ENCODE measurements at regions not wholly inside any gene's neighbourhood (a gene's known extent, or its start where the extent isn't known, plus 50 kb on each side); places are given as distances from the start of the nearest gene placed in this dataset.
A peak's percentile ranks its signal among the peaks of the same experiment; 100 is the strongest.

GRCh38 chr12:91396293-91396692 lies 213.7 kb upstream of the DCN start:
- FAIRE-seq (no peak), DNase-seq (ENCODE audit: insufficient read length, low spot score) (no peak)

DNA sequence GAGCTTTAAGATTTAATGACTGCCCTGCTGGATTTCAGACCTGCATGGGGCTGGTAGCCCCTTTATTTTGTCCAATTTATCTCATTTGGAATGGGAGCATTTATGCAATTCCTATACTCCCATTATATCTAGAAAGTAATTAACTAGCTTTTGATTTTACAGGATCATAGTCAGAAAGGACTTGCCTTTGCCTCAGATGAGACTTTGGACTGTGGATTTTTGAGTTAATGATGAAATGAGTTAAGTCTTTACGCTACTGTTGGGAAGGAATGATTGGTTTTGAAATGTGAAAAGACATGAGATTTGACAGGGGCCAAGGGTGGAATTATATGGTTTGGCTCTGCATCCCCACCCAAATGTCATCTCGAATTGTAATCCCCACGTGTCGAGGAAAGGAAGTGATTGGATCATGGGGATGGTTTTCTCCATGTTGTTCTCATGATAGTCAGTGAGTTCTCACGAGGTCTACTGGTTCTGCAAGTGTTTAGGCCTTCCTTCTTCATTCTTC lies 213.1 kb upstream of the DCN start:
- DNase-seq (ENCODE audit: insufficient read length, low spot score) (no peak), FAIRE-seq (no peak)

DNA sequence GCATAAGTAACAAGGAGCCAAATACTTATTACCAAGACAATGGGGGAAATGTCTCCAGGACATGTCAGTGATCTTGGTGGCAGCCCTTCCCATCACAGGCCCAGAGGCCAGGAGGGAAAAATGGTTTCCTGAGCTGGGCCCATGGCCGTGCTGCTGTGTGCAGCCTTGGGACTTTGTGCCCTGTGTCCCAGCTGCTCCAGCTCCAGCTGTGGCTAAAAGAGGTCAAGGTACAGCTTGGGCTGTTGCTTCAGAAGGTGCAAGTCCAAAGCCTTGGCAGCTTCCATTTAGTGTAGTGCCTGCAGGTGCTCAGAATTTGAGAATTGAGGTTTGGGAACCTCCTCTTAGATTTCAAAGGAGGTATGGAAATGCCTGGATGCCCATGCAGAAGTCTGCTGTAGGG lies 212.3 kb upstream of the DCN start:
- no peak for DNase-seq (ENCODE audit: insufficient read length, low spot score)
- no peak for FAIRE-seq

- FAIRE-seq (no peak), DNase-seq (ENCODE audit: insufficient read length, low spot score) (no peak)
Measured at GRCh38 chr12:91388573-91388972, 206.0 kb upstream of the DCN start.

GRCh38 chr12:91387461-91388134 lies 205.0 kb upstream of the DCN start:
- FAIRE-seq, result no peak
- no peak for DNase-seq (ENCODE audit: insufficient read length, low spot score)

- DNase-seq (ENCODE audit: insufficient read length, low spot score) (no peak), FAIRE-seq (no peak)
Measured at GRCh38 chr12:91384806-91385205, 202.2 kb upstream of the DCN start.

DNA sequence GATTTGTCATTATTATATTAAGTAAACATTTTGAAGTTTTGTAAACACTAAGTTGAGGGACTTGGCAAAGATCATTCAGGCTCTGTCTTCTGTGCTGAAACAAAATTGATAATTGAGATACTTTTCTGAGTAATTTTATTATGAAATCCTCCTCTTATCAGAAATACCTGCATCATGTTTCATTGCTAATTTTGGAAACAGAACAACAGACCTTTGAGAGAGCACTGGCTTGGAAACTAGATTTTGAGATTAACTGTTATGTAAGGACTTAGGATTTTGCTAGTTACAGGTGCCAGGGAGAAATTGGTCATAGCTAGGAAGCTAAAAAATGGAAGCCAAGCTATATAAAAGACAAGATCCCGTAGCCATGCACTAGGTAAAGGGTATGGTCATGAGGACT lies 201.7 kb upstream of the DCN start:
- no peak for DNase-seq (ENCODE audit: insufficient read length, low spot score)

DNA sequence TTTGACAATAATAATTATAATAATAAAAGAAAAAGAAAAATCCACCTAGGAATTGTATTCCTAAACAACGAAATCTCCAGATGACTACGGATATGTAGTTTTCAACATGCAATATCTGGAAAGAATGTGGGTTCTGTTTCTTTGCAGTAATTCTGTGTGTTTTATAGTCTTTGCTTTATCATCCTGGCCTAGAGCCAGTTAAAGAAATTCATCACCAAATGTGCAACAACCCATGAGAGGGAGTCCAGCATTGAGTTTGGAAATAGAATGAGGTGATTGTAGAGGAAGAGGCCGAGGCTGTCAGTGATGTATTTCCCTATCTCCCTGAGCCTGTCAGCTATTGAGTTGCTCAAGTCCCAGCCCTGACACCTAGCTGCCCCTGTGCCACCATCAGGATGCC lies 200.5 kb upstream of the DCN start:
- DNase-seq (ENCODE audit: insufficient read length, low spot score) (no peak), FAIRE-seq (no peak)

More for the DNA sequence above, 201.7 kb upstream of the DCN start:
- no peak for FAIRE-seq

GRCh38 chr12:91382081-91382543 lies 199.5 kb upstream of the DCN start:
- peak; percentile 5 for DNase-seq (ENCODE audit: insufficient read length, low spot score)
- peak; percentile 96 for FAIRE-seq

GRCh38 chr12:91381309-91381804 lies 198.7 kb upstream of the DCN start:
- DNase-seq (ENCODE audit: insufficient read length, low spot score), result no peak

GRCh38 chr12:91380631-91381030 lies 198.0 kb upstream of the DCN start:
- FAIRE-seq, result no peak
- DNase-seq (ENCODE audit: insufficient read length, low spot score), result no peak

More at GRCh38 chr12:91381309-91381804, 198.7 kb upstream of the DCN start:
- FAIRE-seq, result no peak

DNA sequence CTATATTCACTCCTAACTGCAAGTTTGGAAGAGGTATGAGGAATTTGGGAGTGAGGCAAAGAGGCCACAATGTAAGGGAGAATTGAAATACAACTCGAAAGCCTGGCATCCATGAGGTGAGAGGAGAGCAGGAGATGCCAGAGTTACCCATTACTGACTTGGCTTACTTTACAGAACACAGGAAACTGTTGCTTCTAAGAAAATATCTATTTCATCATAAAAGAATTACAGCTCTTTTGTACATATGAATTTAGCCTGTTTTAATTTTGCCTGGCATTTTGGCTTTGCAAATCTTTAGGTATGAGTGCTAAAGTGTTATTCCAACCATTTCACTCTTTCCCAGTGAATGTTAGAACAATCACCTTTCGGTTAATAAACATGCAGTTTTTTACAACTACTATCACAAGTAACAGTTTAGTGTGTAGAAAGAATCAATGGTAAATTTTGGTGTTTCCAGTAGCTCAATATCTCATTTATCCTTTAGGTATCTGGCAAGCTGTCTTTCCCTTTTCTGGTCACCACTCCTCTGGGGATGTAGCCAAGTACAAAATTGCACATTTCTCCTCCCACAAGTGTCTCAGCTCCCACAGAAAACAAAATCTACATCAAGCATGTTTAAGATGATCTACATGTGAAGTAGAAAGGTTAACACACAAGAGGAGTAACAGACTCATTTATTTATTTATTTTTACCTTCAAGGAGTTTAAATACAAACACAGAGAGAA lies 196.6 kb upstream of the DCN start:
- FAIRE-seq, result no peak
- DNase-seq (ENCODE audit: insufficient read length, low spot score), result no peak

- DNase-seq (ENCODE audit: insufficient read length, low spot score), result no peak
- peak; percentile 11 for FAIRE-seq
Measured at GRCh38 chr12:91377436-91377835, 194.8 kb upstream of the DCN start.

DNA sequence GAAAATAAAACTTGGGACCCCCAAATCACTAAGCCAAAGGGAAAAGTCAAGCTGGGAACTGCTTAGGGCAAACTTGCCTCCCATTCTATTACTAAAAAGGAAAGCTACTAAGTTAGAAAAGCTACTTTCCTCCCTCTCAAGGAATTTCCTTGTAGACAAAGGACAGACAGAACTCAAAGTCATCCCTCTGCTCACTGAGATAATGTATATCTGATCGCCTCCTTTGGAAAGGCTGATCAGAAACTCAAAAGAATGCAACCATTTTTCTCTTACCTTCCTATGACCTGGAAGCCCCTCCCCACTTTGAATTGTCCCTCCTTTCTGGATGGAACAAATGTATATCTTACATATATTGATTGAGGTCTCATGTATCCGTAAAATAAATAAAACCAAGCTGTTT lies 190.5 kb upstream of the DCN start:
- DNase-seq (ENCODE audit: insufficient read length, low spot score), result no peak
- FAIRE-seq, result no peak

GRCh38 chr12:91370086-91370868 lies 187.7 kb upstream of the DCN start:
- no peak for FAIRE-seq
- DNase-seq (ENCODE audit: insufficient read length, low spot score), result no peak

DNA sequence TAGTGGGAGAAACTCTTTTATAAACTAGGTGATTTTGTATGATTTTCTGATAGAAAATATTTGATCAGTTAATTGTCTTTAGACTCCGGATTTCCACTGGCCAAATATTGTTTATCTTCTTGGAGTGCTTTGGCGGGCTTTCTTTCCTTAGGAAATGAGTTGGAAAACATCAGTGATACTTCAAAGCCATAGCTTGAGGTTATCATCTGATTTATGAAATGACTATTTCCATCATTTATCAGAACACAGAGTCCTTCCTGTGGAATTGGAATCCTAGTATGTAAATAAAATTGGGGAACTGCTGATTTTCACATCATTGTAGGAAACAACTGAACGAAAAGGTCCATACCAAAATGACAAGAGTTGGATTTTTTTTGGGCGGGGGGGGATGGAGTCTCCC lies 186.0 kb upstream of the DCN start:
- DNase-seq (ENCODE audit: insufficient read length, low spot score) (no peak), FAIRE-seq (no peak)

DNA sequence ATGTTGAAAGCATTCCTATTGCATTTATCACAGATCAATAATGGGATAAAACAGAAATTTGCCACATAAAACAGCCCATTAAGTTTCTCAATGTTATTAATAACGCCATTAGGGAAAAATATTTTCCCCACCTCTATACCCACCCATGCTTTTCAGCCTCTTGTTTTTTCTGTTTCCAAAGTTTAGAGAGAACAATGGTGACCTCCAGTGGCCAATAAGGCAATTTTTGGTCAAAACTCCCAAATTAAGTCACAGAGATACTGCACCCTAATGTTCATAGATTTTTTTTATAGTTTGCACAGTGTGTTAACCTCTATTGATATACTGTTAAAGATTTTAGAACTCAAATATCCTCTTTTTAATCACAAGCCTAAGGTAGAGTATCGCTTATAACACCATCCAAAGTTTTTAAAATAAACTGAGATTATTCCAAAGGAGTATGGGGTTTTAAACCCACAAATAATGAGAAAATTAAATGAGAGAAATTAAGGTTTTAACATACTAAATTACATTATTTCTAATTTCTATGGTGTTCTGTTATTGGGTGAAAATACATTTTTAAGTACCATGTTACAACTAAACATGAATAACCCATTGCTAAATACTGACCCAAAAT lies 184.7 kb upstream of the DCN start:
- FAIRE-seq (peak; percentile 14), DNase-seq (ENCODE audit: insufficient read length, low spot score) (no peak)

DNA sequence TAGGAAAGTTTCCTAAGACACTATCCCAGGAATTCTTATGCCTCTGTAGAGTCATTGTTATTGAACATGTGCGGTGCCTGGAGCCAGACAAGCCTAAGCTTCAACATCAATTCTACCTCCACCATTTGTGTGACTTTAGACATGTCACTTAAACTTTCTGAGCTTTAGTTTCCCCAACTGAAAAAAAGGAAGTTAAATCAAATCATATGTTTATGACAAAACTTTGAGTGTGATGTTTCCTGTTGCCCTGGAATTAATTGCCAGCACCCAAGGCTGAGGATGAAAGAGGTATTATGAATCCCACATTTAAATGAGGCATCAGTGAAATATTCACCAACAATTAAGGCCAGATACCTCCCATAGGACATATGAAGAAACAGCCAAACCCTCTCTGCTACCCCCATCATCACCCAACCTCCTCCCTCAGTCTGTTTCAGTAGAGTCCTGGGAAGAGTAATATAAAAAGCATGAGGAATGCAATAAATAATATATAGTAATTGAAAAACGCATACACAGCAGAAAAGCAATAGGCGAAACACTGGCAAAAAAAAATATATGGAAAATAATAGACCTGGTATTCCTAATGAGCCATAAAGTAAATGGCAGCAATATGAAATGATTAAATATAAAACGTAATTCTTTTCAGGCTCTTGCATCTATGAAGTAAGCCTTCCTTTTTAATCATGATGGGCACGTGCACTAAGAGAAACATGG lies 182.0 kb upstream of the DCN start:
- no peak for DNase-seq (ENCODE audit: insufficient read length, low spot score)
- no peak for FAIRE-seq

DNA sequence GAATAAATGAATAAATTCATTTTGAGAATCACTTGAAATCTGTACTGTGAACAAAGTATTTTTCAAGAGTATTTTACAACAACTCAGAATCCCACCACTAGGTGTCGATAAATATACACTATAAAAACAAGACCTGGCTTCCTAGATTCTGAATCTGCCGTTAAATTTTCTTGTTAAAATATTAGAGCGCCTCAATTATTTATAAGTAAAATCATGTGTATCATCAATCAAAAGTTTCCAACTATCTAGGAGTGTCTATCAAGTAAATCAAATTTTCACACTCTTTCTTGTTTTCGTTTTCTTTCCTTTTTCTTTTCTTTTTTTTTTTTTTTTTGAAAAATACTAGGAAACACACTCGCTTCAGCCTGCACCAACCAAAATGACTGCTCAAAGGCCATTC lies 179.2 kb upstream of the DCN start:
- FAIRE-seq (peak; percentile 65), DNase-seq (ENCODE audit: insufficient read length, low spot score) (no peak)

GRCh38 chr12:91357381-91357780 lies 174.8 kb upstream of the DCN start:
- DNase-seq (ENCODE audit: insufficient read length, low spot score) (no peak), FAIRE-seq (no peak)

Data from GM19239 (cell line).